ENCODE measurements at regions not wholly inside any gene's neighbourhood (a gene's known extent, or its start where the extent isn't known, plus 50 kb on each side); places are given as distances from the start of the nearest gene placed in this dataset.

- no peaks in the 10 kb centered on the region for H3K4me1 ChIP-seq (ENCODE audit: insufficient read depth, low read length)
- no peaks in the 10 kb centered on the region for H3K9me3 ChIP-seq (ENCODE audit: low read length)
- no peaks in the 10 kb centered on the region for H3K9me2 ChIP-seq (replicated peaks; ENCODE audit: low read length)
- BruUV-seq (replicated peaks): no TSS peak
- no peaks in the 10 kb centered on the region for H4K20me1 ChIP-seq (ENCODE audit: low read length)
- no peak overlapping the region for H3K4me3 ChIP-seq (ENCODE audit: low read length)
- no peak overlapping the region for H3K9ac ChIP-seq (ENCODE audit: low read length)
- H3K27ac ChIP-seq (ENCODE audit: low read length): no peak overlapping the region
- no peak overlapping the region for H3K4me2 ChIP-seq (ENCODE audit: low read length)
- H3K36me3 ChIP-seq (ENCODE audit: low read depth, low read length): no peaks in the 10 kb centered on the region
- ChIA-PET CTCF (no interaction called here), POLR2A (ENCODE audit: unreplicated experiment) (no interaction called here)
- no peak for TF ChIP-seq EZH2 (IDR thresholded peaks at IDR 0.05; ENCODE audit: low read length, unreplicated experiment)
- TF ChIP-seq CTCF (conservative IDR thresholded peaks at IDR 0.05; ENCODE audit: low read depth, low read length): no peak
- TF ChIP-seq EZH2phosphoT487 (IDR thresholded peaks at IDR 0.05; ENCODE audit: borderline replicate concordance, low read length): no peak
- intact Hi-C loops (cut with micrococcal nuclease): no loop called here
- no peaks in the 10 kb centered on the region for H3K27me3 ChIP-seq (ENCODE audit: low read length)
- no peak for DNase-seq
- H3F3A ChIP-seq (ENCODE audit: low read length, unreplicated experiment): no peaks in the 10 kb centered on the region
- no peaks in the 10 kb centered on the region for H3K79me2 ChIP-seq (ENCODE audit: low read length)
- no peak for ATAC-seq
- no peak overlapping the region for H2AFZ ChIP-seq (ENCODE audit: low read length)
Measured at GRCh38 chr9:105979290-105979689, 284.9 kb downstream of the TMEM38B start.

DNA sequence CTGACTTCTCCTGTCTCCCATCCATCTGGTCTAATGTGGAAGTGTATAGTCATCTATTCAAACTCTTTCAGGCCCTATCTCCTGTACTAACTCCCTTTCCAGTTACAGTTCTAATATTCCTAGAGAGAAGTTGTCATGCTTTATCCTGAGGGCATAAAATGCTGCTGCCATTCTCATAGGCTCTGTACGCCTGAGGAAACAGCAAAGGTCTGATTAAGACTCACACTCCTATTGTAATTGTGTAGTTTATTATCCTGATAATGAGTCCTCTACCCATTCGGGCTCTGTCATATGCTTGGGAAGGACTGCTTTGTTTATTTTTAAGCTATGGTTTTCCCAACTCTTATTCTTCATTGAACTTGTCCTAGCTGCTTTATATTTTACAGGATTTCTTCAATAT is 290.4 kb downstream of the TMEM38B start:
- intact Hi-C loops (cut with micrococcal nuclease): no loop called here
- Histone ChIP-seq H3K4me2 (ENCODE audit: low read length) (no peak overlapping the region), H3K4me1 (ENCODE audit: insufficient read depth, low read length) (no peaks in the 10 kb centered on the region), H3K36me3 (ENCODE audit: low read depth, low read length) (no peaks in the 10 kb centered on the region), H3K9me2 (replicated peaks; ENCODE audit: low read length) (no peaks in the 10 kb centered on the region), H2AFZ (ENCODE audit: low read length) (no peak overlapping the region), H3K9ac (ENCODE audit: low read length) (no peak overlapping the region), H3K4me3 (ENCODE audit: low read length) (no peak overlapping the region), H4K20me1 (ENCODE audit: low read length) (no peaks in the 10 kb centered on the region), H3K79me2 (ENCODE audit: low read length) (no peaks in the 10 kb centered on the region), H3K27me3 (ENCODE audit: low read length) (peaks cover 10% of the 10 kb centered on the region; the same call in 1 of the 2 replicates), H3K27ac (ENCODE audit: low read length) (no peak overlapping the region), H3K9me3 (ENCODE audit: low read length) (no peaks in the 10 kb centered on the region), H3F3A (ENCODE audit: low read length, unreplicated experiment) (no peaks in the 10 kb centered on the region)
- DNase-seq (no peak), ATAC-seq (no peak)
- TF ChIP-seq EZH2phosphoT487 (IDR thresholded peaks at IDR 0.05; ENCODE audit: borderline replicate concordance, low read length) (no peak), CTCF (conservative IDR thresholded peaks at IDR 0.05; ENCODE audit: low read depth, low read length) (no peak), EZH2 (IDR thresholded peaks at IDR 0.05; ENCODE audit: low read length, unreplicated experiment) (no peak)
- no TSS peak for BruUV-seq (replicated peaks)
- ChIA-PET CTCF (no interaction called here), POLR2A (ENCODE audit: unreplicated experiment) (no interaction called here)

GRCh38 chr9:105993116-105993854 is 298.9 kb downstream of the TMEM38B start:
- no peak for TF ChIP-seq EZH2 (IDR thresholded peaks at IDR 0.05; ENCODE audit: low read length, unreplicated experiment)
- TF ChIP-seq CTCF (conservative IDR thresholded peaks at IDR 0.05; ENCODE audit: low read depth, low read length): no peak
- no peak for TF ChIP-seq EZH2phosphoT487 (IDR thresholded peaks at IDR 0.05; ENCODE audit: borderline replicate concordance, low read length)
- intact Hi-C loops (cut with micrococcal nuclease): no loop called here
- CTCF ChIA-PET: no interaction called here
- Histone ChIP-seq H3K9ac (ENCODE audit: low read length) (no peak overlapping the region), H3K27me3 (ENCODE audit: low read length) (0 out of 2 replicates have a peak, but pooled peaks cover 5% of the 10 kb centered on the region), H3K9me3 (ENCODE audit: low read length) (no peaks in the 10 kb centered on the region), H3K79me2 (ENCODE audit: low read length) (no peaks in the 10 kb centered on the region), H3K4me1 (ENCODE audit: insufficient read depth, low read length) (no peaks in the 10 kb centered on the region), H3K9me2 (replicated peaks; ENCODE audit: low read length) (no peaks in the 10 kb centered on the region), H3K4me3 (ENCODE audit: low read length) (no peak overlapping the region), H3K4me2 (ENCODE audit: low read length) (no peak overlapping the region), H3K27ac (ENCODE audit: low read length) (no peak overlapping the region), H4K20me1 (ENCODE audit: low read length) (no peaks in the 10 kb centered on the region), H2AFZ (ENCODE audit: low read length) (no peak overlapping the region), H3K36me3 (ENCODE audit: low read depth, low read length) (no peaks in the 10 kb centered on the region), H3F3A (ENCODE audit: low read length, unreplicated experiment) (no peaks in the 10 kb centered on the region)
- BruUV-seq (replicated peaks): no TSS peak
- POLR2A ChIA-PET (ENCODE audit: unreplicated experiment): no interaction called here
- no peak for ATAC-seq
- no peak for DNase-seq
